ENCODE measurements at regions not wholly inside any gene's neighbourhood (a gene's known extent, or its start where the extent isn't known, plus 50 kb on each side); places are given as distances from the start of the nearest gene placed in this dataset.

GRCh38 chr1:112111734-112112133 is 122.3 kb upstream of the KCND3 start:
- TF ChIP-seq MAZ (IDR thresholded peaks at IDR 0.05; ENCODE audit: borderline replicate concordance, low read depth, low read length) (no peak), POLR2A (IDR thresholded peaks at IDR 0.05; ENCODE audit: low read depth, low read length) (no peak), RFX5 (IDR thresholded peaks at IDR 0.05; ENCODE audit: low read depth, low read length) (no peak)
